ENCODE measurements at regions not wholly inside any gene's neighbourhood (a gene's known extent, or its start where the extent isn't known, plus 50 kb on each side); places are given as distances from the start of the nearest gene placed in this dataset.

DNA sequence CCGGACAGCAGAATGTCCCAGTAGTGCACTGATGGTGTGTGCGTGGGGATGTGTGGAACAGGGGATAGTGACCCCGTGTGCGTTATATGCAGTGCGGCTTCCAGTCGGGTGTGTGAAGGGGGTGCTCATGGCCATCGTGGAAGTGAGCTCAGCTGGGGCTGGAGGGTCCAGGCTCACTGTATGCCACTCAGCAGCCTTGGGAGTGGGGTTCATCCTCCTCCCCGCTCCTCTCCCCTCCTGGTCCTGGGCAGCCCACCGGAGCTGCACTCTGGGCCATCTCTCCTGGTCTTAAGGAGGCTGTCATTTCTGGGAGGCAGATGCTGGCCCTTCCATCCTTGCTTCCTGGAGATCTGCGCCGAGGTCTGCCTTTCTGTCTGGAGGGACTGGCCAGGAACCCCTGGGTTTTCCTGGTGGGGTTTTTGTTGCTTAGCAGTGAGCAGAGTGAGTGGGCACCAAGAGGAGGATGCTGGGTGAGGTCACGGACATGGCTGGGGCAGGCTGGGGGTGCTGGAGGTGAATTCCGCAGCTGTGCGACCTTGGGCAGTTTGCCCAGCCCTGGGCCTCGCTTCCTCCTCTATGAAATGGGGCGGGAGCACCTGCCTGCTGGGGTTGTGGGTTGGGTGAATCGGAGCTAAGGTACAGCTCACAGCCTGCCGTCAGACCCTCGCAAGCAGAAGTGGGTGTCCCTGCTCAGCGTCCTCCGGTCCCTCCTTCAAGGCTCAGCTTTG is 164.1 kb downstream of the SEC14L1 start (continued):
- TF ChIP-seq, protein P1, sequence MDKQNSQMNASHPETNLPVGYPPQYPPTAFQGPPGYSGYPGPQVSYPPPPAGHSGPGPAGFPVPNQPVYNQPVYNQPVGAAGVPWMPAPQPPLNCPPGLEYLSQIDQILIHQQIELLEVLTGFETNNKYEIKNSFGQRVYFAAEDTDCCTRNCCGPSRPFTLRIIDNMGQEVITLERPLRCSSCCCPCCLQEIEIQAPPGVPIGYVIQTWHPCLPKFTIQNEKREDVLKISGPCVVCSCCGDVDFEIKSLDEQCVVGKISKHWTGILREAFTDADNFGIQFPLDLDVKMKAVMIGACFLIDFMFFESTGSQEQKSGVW (CRISPR knock-in tag; IDR thresholded peaks at IDR 0.05; ENCODE audit: borderline replicate concordance): no peak
- TF ChIP-seq ZUFSP (CRISPR knock-in tag; IDR thresholded peaks at IDR 0.05; ENCODE audit: borderline replicate concordance) (no peak), ZNF33A (CRISPR knock-in tag; IDR thresholded peaks at IDR 0.05; ENCODE audit: borderline replicate concordance) (no peak), ZNF891 (CRISPR knock-in tag; IDR thresholded peaks at IDR 0.05) (peak; percentile 71; the same call in 1 of the 2 replicates), SMAD3 (CRISPR knock-in tag; IDR thresholded peaks at IDR 0.05) (no peak), ZNF761 (CRISPR knock-in tag; conservative IDR thresholded peaks at IDR 0.05) (no peak), ZNF260 (CRISPR knock-in tag; IDR thresholded peaks at IDR 0.05; ENCODE audit: borderline replicate concordance, low read depth) (no peak), ARNT2 (CRISPR knock-in tag; IDR thresholded peaks at IDR 0.05; ENCODE audit: low read depth) (peak; percentile 57; the same call in 1 of the 2 replicates), ZBTB2 (CRISPR knock-in tag; IDR thresholded peaks at IDR 0.05; ENCODE audit: low read depth) (no peak), ZNF343 (CRISPR knock-in tag; IDR thresholded peaks at IDR 0.05) (no peak), ATF7 (IDR thresholded peaks at IDR 0.05) (no peak), ATF7 (CRISPR knock-in tag; IDR thresholded peaks at IDR 0.05) (peak; percentile 73; the same call in 1 of the 2 replicates), SOX6 (IDR thresholded peaks at IDR 0.05) (no peak), SOX6 (CRISPR knock-in tag; IDR thresholded peaks at IDR 0.05) (peak; percentile 79), ZNF703 (CRISPR knock-in tag; IDR thresholded peaks at IDR 0.05; ENCODE audit: borderline replicate concordance) (no peak), CHD2 (IDR thresholded peaks at IDR 0.05; ENCODE audit: low read depth, low read length) (no peak), NR2F2 (IDR thresholded peaks at IDR 0.05; ENCODE audit: borderline replicate concordance, low read depth) (peak; percentile 47; the same call in 1 of the 2 replicates), FOXP1 (IDR thresholded peaks at IDR 0.05) (no peak), FOXP1 (CRISPR knock-in tag; IDR thresholded peaks at IDR 0.05) (0 out of 2 replicates have a peak, but pooled peaks have one; percentile 18), EHMT2 (IDR thresholded peaks at IDR 0.05; ENCODE audit: borderline replicate concordance, low read depth, low read length) (no peak), CENPT (CRISPR knock-in tag; IDR thresholded peaks at IDR 0.05; ENCODE audit: low read depth) (no peak)
- TF ChIP-seq, protein P2, sequence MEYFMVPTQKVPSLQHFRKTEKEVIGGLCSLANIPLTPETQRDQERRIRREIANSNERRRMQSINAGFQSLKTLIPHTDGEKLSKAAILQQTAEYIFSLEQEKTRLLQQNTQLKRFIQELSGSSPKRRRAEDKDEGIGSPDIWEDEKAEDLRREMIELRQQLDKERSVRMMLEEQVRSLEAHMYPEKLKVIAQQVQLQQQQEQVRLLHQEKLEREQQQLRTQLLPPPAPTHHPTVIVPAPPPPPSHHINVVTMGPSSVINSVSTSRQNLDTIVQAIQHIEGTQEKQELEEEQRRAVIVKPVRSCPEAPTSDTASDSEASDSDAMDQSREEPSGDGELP (IDR thresholded peaks at IDR 0.05; ENCODE audit: borderline replicate concordance, low read depth): peak; percentile 85; the same call in 1 of the 2 replicates
- TF ChIP-seq, protein P3, sequence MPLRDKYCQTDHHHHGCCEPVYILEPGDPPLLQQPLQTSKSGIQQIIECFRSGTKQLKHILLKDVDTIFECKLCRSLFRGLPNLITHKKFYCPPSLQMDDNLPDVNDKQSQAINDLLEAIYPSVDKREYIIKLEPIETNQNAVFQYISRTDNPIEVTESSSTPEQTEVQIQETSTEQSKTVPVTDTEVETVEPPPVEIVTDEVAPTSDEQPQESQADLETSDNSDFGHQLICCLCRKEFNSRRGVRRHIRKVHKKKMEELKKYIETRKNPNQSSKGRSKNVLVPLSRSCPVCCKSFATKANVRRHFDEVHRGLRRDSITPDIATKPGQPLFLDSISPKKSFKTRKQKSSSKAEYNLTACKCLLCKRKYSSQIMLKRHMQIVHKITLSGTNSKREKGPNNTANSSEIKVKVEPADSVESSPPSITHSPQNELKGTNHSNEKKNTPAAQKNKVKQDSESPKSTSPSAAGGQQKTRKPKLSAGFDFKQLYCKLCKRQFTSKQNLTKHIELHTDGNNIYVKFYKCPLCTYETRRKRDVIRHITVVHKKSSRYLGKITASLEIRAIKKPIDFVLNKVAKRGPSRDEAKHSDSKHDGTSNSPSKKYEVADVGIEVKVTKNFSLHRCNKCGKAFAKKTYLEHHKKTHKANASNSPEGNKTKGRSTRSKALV (CRISPR knock-in tag; IDR thresholded peaks at IDR 0.05): no peak

All from HepG2 (cell line).